Heart left ventricle (tissue), 13 donors: ENCODE measurements at regions not wholly inside any gene's neighbourhood (a gene's known extent, or its start where the extent isn't known, plus 50 kb on each side); places are given as distances from the start of the nearest gene placed in this dataset.

ENCODE experiments used
- POLR2A ChIP-seq, 2 donors: fragments of 450-650 bp; IDR thresholded peaks; one replicate each; pipeline ENCODE4 v1.6.1; 2017; ENCODE audit warnings: antibody characterized with exemption in 2 of 2, mild to moderate bottlenecking in 2 of 2, moderate library complexity in 2 of 2
- TF ChIP-seq, protein P1 (sequence below), 12 donors: fragments of 200-600 bp; sonication (generic) in 4 of 12; IDR thresholded peaks; one replicate each; pipeline versions ENCODE4 v1.5.0 to v1.8.0; 2018 to 2022; ENCODE audit warnings: antibody characterized with exemption in 12 of 12, mild to moderate bottlenecking in 5 of 12
- donor health status: ischemic (EF 13 %, LVEDD 7.1; RV severe dilation, severe dysfunction).
- donor health status: DM: no; HTN: yes; CAD: no.
- donor health status: DM: no; HTN: no; CAD: no.
- donor health status: ischemic (EF 25% LVEDD 6.9; RV normal size, moderate dysfunction).
- donor health status: ischemic (EF 25% LVEDD 5.7; RV mildly dilated, moderate dysfunction).
- donor health status: ischemic (EF 35%, LVEDD 5.7; RV mildly dilated, moderate dysfunction).
- donor health status: nonischemic (EF 11% LVEDD 7.7; RV severe dilation, severe dysfunction).
- donor health status: DM: yes; HTN: yes; CAD: no.
- donor health status: PGD.
- donor health status: ischemic (EF 29% LVEDD 5.4; RV normal size, mild dysfunction).
- donor health status: nonischemic (EF 23%, LVEDD 6.1; RV moderate dilation, normal function).

DNA sequence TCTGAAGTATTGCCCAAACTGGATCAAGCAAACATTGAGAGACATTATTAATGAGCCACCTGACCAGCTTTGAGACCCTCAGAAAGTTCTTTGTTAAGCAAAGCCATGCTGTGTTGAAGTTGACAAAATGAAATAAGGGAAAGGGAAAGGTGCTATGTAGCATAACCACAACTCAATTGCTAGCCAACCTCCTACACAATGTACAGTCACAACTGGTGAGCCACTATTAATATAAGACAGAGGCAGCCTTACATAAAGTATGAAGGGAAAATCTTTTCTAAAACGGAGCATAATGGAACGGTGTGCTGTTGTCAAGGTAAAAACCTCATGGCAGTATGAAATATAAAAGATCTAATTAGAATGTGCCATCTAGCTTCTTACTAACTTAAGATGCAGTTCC lies 375.8 kb upstream of the ST8SIA4 start:
- TF ChIP-seq, protein P1, sequence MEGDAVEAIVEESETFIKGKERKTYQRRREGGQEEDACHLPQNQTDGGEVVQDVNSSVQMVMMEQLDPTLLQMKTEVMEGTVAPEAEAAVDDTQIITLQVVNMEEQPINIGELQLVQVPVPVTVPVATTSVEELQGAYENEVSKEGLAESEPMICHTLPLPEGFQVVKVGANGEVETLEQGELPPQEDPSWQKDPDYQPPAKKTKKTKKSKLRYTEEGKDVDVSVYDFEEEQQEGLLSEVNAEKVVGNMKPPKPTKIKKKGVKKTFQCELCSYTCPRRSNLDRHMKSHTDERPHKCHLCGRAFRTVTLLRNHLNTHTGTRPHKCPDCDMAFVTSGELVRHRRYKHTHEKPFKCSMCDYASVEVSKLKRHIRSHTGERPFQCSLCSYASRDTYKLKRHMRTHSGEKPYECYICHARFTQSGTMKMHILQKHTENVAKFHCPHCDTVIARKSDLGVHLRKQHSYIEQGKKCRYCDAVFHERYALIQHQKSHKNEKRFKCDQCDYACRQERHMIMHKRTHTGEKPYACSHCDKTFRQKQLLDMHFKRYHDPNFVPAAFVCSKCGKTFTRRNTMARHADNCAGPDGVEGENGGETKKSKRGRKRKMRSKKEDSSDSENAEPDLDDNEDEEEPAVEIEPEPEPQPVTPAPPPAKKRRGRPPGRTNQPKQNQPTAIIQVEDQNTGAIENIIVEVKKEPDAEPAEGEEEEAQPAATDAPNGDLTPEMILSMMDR (IDR thresholded peaks at IDR 0.05): no peak
- no peak for TF ChIP-seq POLR2A (IDR thresholded peaks at IDR 0.05)
